Activated T-cell treated with anti-CD3 and anti-CD28 coated beads, Interleukin-2, amount 50 U/mL, for 72 hours (primary cell): ENCODE measurements at regions not wholly inside any gene's neighbourhood (a gene's known extent, or its start where the extent isn't known, plus 50 kb on each side); places are given as distances from the start of the nearest gene placed in this dataset.

Source experiments
- ATAC-seq, 2 donors: fragments of 150-1000 bp; cut with Tn5 transposase; replicated peaks in 1 of 2; 2 replicates each; pipeline ENCODE4 v1.10.0; 2021; ENCODE audit warnings: moderate library complexity in 2 of 2, mild to moderate bottlenecking in 1 of 2
- DNase-seq, 2 donors: peaks; one replicate each; pipeline ENCODE4 v3.0.0; 2021 to 2022; ENCODE audit warnings: mixed read lengths in 1 of 2
- H3K27ac Mint-ChIP-seq: one replicate; pipeline ENCODE4 v1.8.0; 2022; ENCODE audit warnings: mild to moderate bottlenecking, moderate library complexity, mixed read lengths
- H3K27me3 Mint-ChIP-seq: one replicate; pipeline ENCODE4 v1.8.0; 2022; ENCODE audit warnings: low read depth, mixed read lengths
- H3K36me3 Mint-ChIP-seq, 2 donors: one replicate each; pipeline ENCODE4 v1.8.0; 2022; ENCODE audit warnings: mixed read lengths in 2 of 2, mild to moderate bottlenecking in 1 of 2; ENCODE audit not compliant: insufficient read depth in 2 of 2
- H3K4me1 Mint-ChIP-seq: one replicate; pipeline ENCODE4 v1.8.0; 2022; ENCODE audit warnings: low read depth, mixed read lengths
- H3K4me3 Mint-ChIP-seq, 2 donors: one replicate each; pipeline ENCODE4 v1.8.0; 2022; ENCODE audit warnings: mild to moderate bottlenecking in 2 of 2, mixed read lengths in 2 of 2, moderate library complexity in 2 of 2
- H3K9me3 Mint-ChIP-seq, 2 donors: one replicate each; pipeline ENCODE4 v1.8.0; 2022; ENCODE audit warnings: mixed read lengths in 2 of 2

- Mint-ChIP-seq H3K4me1 (no peaks in the 10 kb centered on the region), H3K27me3 (no peaks in the 10 kb centered on the region), H3K9me3 (peaks cover 8 to 15% of the 10 kb centered on the region in 2 donors), H3K27ac (no peak overlapping the region), H3K4me3 (no peak overlapping the region), H3K36me3 (peaks cover 0 to 1% of the 10 kb centered on the region in 2 donors)
- DNase-seq (no peak), ATAC-seq (no peak)
Observed at GRCh38 chr4:58590722-58591121, 1480.5 kb upstream of the IGFBP7 start.

- Mint-ChIP-seq H3K36me3 (peaks cover 1 to 3% of the 10 kb centered on the region in 2 donors), H3K9me3 (peaks cover 14 to 22% of the 10 kb centered on the region in 2 donors), H3K27me3 (no peaks in the 10 kb centered on the region), H3K4me1 (no peaks in the 10 kb centered on the region), H3K27ac (no peak overlapping the region), H3K4me3 (no peak overlapping the region)
- ATAC-seq (no peak), DNase-seq (no peak)
Observed at GRCh38 chr4:58587856-58588255, 1477.7 kb upstream of the IGFBP7 start.

- H3K27me3 Mint-ChIP-seq, result no peaks in the 10 kb centered on the region
- no peaks in the 10 kb centered on the region for H3K4me1 Mint-ChIP-seq
- no peak overlapping the region for H3K27ac Mint-ChIP-seq
- ATAC-seq (no peak), DNase-seq (no peak)
- H3K9me3 Mint-ChIP-seq, result peaks cover 4% of the 10 kb centered on the region in 2 donors
- no peaks in the 10 kb centered on the region for H3K36me3 Mint-ChIP-seq
- no peak overlapping the region for H3K4me3 Mint-ChIP-seq
Observed at GRCh38 chr4:58566260-58566659, 1456.1 kb upstream of the IGFBP7 start.

GRCh38 chr4:58564695-58565475 is 1454.7 kb upstream of the IGFBP7 start:
- Mint-ChIP-seq H3K27me3 (no peaks in the 10 kb centered on the region), H3K36me3 (peaks cover 0 to 3% of the 10 kb centered on the region in 2 donors), H3K27ac (no peak overlapping the region), H3K4me3 (no peak overlapping the region), H3K9me3 (peaks cover 3 to 4% of the 10 kb centered on the region in 2 donors), H3K4me1 (no peaks in the 10 kb centered on the region)
- ATAC-seq (no peak), DNase-seq (no peak)

GRCh38 chr4:58561170-58561569 is 1451.0 kb upstream of the IGFBP7 start:
- ATAC-seq (no peak), DNase-seq (no peak)
- Mint-ChIP-seq H3K27ac (no peak overlapping the region), H3K27me3 (no peaks in the 10 kb centered on the region), H3K9me3 (peaks cover 2 to 3% of the 10 kb centered on the region in 2 donors), H3K4me3 (no peak overlapping the region), H3K4me1 (no peaks in the 10 kb centered on the region), H3K36me3 (peaks cover 0 to 3% of the 10 kb centered on the region in 2 donors)

GRCh38 chr4:58560736-58561135 is 1450.6 kb upstream of the IGFBP7 start:
- no peaks in the 10 kb centered on the region for H3K4me1 Mint-ChIP-seq
- H3K27ac Mint-ChIP-seq, result no peak overlapping the region
- DNase-seq (no peak), ATAC-seq (no peak)
- no peaks in the 10 kb centered on the region for H3K27me3 Mint-ChIP-seq
- H3K9me3 Mint-ChIP-seq, result peaks cover 2 to 3% of the 10 kb centered on the region in 2 donors
- H3K36me3 Mint-ChIP-seq, result peaks cover 0 to 3% of the 10 kb centered on the region in 2 donors
- H3K4me3 Mint-ChIP-seq, result no peak overlapping the region

GRCh38 chr4:58553679-58554078 is 1443.5 kb upstream of the IGFBP7 start:
- Mint-ChIP-seq H3K4me1 (no peaks in the 10 kb centered on the region), H3K4me3 (no peak overlapping the region), H3K27me3 (no peaks in the 10 kb centered on the region), H3K9me3 (peaks cover 4 to 5% of the 10 kb centered on the region in 2 donors), H3K36me3 (no peaks in the 10 kb centered on the region), H3K27ac (no peak overlapping the region)
- DNase-seq, result no peak
- no peak for ATAC-seq

GRCh38 chr4:58553031-58553430 is 1442.8 kb upstream of the IGFBP7 start:
- no peaks in the 10 kb centered on the region for H3K36me3 Mint-ChIP-seq

DNA sequence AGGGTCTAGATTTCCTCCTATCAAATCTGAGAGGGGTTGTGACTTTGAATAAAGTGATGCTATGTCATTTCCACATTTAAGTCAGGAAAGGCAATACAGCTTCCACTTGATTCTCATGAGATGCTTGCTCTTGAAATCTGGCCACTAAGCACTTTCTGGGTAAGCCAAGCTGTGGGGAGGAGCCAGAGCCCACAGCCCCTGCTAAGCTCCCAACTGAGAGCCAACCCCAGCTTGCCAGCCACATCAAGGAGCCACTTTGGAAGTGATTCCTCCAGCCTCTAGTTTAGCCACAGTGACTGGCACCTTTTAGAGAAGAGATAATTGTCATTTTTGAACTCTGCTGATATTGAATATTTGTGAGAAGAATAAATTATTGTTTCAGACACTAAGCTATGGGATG is 1441.5 kb upstream of the IGFBP7 start:
- Mint-ChIP-seq H3K36me3 (no peaks in the 10 kb centered on the region), H3K27me3 (no peaks in the 10 kb centered on the region), H3K4me3 (no peak overlapping the region), H3K9me3 (peaks cover 4 to 7% of the 10 kb centered on the region in 2 donors), H3K27ac (no peak overlapping the region), H3K4me1 (no peaks in the 10 kb centered on the region)
- no peak for DNase-seq
- ATAC-seq, result no peak

More at GRCh38 chr4:58553031-58553430, 1442.8 kb upstream of the IGFBP7 start:
- ATAC-seq (no peak), DNase-seq (no peak)
- H3K9me3 Mint-ChIP-seq, result peaks cover 4 to 5% of the 10 kb centered on the region in 2 donors
- H3K27me3 Mint-ChIP-seq, result no peaks in the 10 kb centered on the region
- no peak overlapping the region for H3K4me3 Mint-ChIP-seq
- no peak overlapping the region for H3K27ac Mint-ChIP-seq
- H3K4me1 Mint-ChIP-seq, result no peaks in the 10 kb centered on the region

DNA sequence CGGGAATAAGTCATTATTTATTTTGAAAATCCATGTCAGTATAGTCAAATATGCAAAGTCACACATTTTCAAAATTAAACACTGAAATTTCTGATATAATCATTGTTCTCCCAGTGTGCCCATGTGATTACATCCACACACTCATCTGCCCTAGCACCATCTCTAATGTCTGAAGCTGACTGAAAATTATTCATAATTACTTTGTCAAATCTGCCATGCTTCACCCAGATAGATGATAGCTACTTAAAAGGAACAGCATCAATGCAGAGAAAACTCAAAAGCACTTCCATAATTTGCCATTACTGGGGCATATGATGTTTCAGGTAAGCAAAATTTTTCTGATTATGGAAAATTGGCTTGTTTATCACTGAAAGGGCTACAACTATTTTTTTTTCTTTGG is 1433.3 kb upstream of the IGFBP7 start:
- H3K36me3 Mint-ChIP-seq, result no peaks in the 10 kb centered on the region
- H3K27me3 Mint-ChIP-seq, result no peaks in the 10 kb centered on the region
- peaks cover 6 to 7% of the 10 kb centered on the region in 2 donors for H3K9me3 Mint-ChIP-seq
- ATAC-seq (no peak), DNase-seq (no peak)
- no peak overlapping the region for H3K4me3 Mint-ChIP-seq
- no peak overlapping the region for H3K27ac Mint-ChIP-seq
- H3K4me1 Mint-ChIP-seq, result no peaks in the 10 kb centered on the region

- no peak overlapping the region for H3K27ac Mint-ChIP-seq
- DNase-seq, result no peak
- no peaks in the 10 kb centered on the region for H3K36me3 Mint-ChIP-seq
- H3K4me1 Mint-ChIP-seq, result no peaks in the 10 kb centered on the region
- no peaks in the 10 kb centered on the region for H3K27me3 Mint-ChIP-seq
- no peak overlapping the region for H3K4me3 Mint-ChIP-seq
- peaks cover 5 to 7% of the 10 kb centered on the region in 2 donors for H3K9me3 Mint-ChIP-seq
- ATAC-seq, result no peak
Observed at GRCh38 chr4:58541926-58542325, 1431.7 kb upstream of the IGFBP7 start.

DNA sequence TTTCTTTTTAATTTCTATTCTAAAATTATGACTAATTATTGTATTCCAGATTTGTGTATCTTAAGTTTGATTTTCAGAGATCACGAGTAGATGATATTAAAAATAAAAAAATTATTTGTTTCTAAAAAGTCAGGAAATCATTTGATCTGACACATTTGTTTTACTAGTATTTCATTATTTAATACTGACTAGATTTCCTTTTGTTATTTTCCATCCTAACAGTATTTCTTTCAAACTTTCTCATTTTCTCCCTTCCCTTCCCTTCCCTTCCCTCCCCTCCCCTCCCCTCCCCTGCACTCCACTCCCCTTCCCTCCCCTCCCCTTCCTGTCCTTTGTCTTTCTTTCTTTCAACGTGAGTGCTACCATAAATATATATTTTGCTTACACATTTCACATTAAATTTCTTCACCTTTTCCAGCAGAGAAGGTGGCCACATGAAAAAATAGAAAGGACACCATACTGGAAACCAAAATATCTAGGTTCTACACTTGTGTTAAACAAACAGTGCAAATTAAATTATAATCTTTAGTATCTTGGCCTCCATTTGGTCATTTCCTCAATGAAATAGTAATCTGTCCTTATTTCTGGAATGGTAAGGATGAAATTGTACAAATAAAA is 1412.7 kb upstream of the IGFBP7 start:
- H3K27me3 Mint-ChIP-seq, result no peaks in the 10 kb centered on the region
- H3K27ac Mint-ChIP-seq, result no peak overlapping the region
- no peak overlapping the region for H3K4me3 Mint-ChIP-seq
- peaks cover 7 to 15% of the 10 kb centered on the region in 2 donors for H3K9me3 Mint-ChIP-seq
- no peaks in the 10 kb centered on the region for H3K36me3 Mint-ChIP-seq
- no peak for ATAC-seq
- H3K4me1 Mint-ChIP-seq, result no peaks in the 10 kb centered on the region
- no peak for DNase-seq

GRCh38 chr4:58515226-58515625 is 1405.0 kb upstream of the IGFBP7 start:
- Mint-ChIP-seq H3K36me3 (no peaks in the 10 kb centered on the region), H3K9me3 (peaks cover 7 to 11% of the 10 kb centered on the region in 2 donors), H3K4me3 (no peak overlapping the region), H3K27ac (no peak overlapping the region), H3K27me3 (no peaks in the 10 kb centered on the region), H3K4me1 (no peaks in the 10 kb centered on the region)
- ATAC-seq, result no peak
- no peak for DNase-seq
